ENCODE measurements at regions not wholly inside any gene's neighbourhood (a gene's known extent, or its start where the extent isn't known, plus 50 kb on each side); places are given as distances from the start of the nearest gene placed in this dataset.

DNA sequence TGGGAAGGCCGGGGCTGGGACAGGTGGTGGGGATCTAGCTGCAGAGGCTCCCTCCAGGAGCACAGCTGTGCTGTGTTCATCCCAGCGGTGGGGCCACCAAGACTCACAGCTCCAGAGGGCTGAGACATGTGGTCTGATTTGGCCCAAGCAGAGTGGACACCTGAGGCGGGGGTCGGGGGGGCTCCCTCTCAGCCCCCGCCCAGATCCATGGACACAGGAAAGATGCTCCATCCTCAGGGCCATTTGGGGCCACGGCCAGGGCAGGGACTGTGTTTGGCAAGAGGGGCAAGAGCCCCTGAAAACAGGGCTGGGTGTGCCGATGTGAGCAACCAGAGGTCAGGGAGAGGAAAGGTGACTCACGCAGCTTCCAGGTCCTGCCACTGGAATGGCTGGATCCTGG, 219.4 kb downstream of the BRD1 start:
- TF ChIP-seq, protein P1, sequence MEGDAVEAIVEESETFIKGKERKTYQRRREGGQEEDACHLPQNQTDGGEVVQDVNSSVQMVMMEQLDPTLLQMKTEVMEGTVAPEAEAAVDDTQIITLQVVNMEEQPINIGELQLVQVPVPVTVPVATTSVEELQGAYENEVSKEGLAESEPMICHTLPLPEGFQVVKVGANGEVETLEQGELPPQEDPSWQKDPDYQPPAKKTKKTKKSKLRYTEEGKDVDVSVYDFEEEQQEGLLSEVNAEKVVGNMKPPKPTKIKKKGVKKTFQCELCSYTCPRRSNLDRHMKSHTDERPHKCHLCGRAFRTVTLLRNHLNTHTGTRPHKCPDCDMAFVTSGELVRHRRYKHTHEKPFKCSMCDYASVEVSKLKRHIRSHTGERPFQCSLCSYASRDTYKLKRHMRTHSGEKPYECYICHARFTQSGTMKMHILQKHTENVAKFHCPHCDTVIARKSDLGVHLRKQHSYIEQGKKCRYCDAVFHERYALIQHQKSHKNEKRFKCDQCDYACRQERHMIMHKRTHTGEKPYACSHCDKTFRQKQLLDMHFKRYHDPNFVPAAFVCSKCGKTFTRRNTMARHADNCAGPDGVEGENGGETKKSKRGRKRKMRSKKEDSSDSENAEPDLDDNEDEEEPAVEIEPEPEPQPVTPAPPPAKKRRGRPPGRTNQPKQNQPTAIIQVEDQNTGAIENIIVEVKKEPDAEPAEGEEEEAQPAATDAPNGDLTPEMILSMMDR (conservative IDR thresholded peaks at IDR 0.05; ENCODE audit: low read depth, low read length), result no peak
- no peak for TF ChIP-seq EZH2phosphoT487 (IDR thresholded peaks at IDR 0.05; ENCODE audit: borderline replicate concordance, low read length)

All from PC-3 (cell line).